Muscle layer of colon (tissue), 2 donors: ENCODE measurements at regions not wholly inside any gene's neighbourhood (a gene's known extent, or its start where the extent isn't known, plus 50 kb on each side); places are given as distances from the start of the nearest gene placed in this dataset.

Source experiments
- H3K27ac ChIP-seq: one replicate; pipeline ENCODE4 v1.7.0; 2013; ENCODE audit warnings: low read depth, mild to moderate bottlenecking, low read length, moderate library complexity
- H3K27me3 ChIP-seq, 2 donors: one replicate each; pipeline ENCODE4 v1.7.0; 2013; ENCODE audit warnings: low read length in 2 of 2, mild to moderate bottlenecking in 2 of 2; ENCODE audit not compliant: insufficient read depth in 2 of 2, control insufficient read depth in 1 of 2
- H3K36me3 ChIP-seq: one replicate; pipeline ENCODE4 v1.7.0; 2013; ENCODE audit warnings: mild to moderate bottlenecking, low read length; ENCODE audit not compliant: insufficient read depth
- H3K4me1 ChIP-seq: one replicate; pipeline ENCODE4 v1.7.0; 2013; ENCODE audit warnings: mild to moderate bottlenecking, low read length; ENCODE audit not compliant: insufficient read depth
- H3K4me3 ChIP-seq, 2 donors: one replicate each; pipeline ENCODE4 v1.7.0; 2013; ENCODE audit warnings: low read length in 2 of 2, low read depth in 1 of 2, mild to moderate bottlenecking in 1 of 2, moderate library complexity in 1 of 2
- H3K9ac ChIP-seq: one replicate; pipeline ENCODE4 v1.7.0; 2013; ENCODE audit warnings: low read length
- H3K9me3 ChIP-seq: one replicate; pipeline ENCODE4 v1.7.0; 2013; ENCODE audit warnings: mild to moderate bottlenecking, low read length
- donor health status: abdominal sarcoma.
- donor health status: Adenocarcinoma of cecum.

GRCh38 chr18:78905334-78905733 lies 74.3 kb upstream of the SALL3 start:
- H3K9me3 ChIP-seq, result no peaks in the 10 kb centered on the region
- no peak overlapping the region for H3K27ac ChIP-seq
- no peak overlapping the region for H3K4me3 ChIP-seq
- H3K27me3 ChIP-seq, result no peaks in the 10 kb centered on the region
- no peak overlapping the region for H3K9ac ChIP-seq
- H3K36me3 ChIP-seq, result no peaks in the 10 kb centered on the region
- H3K4me1 ChIP-seq, result no peaks in the 10 kb centered on the region

GRCh38 chr18:78906066-78906465 lies 73.6 kb upstream of the SALL3 start:
- no peaks in the 10 kb centered on the region for H3K27me3 ChIP-seq
- H3K4me1 ChIP-seq, result no peaks in the 10 kb centered on the region
- no peak overlapping the region for H3K4me3 ChIP-seq
- no peak overlapping the region for H3K27ac ChIP-seq
- H3K36me3 ChIP-seq, result no peaks in the 10 kb centered on the region
- H3K9ac ChIP-seq, result no peak overlapping the region
- H3K9me3 ChIP-seq, result no peaks in the 10 kb centered on the region

GRCh38 chr18:78908462-78909260 lies 71.0 kb upstream of the SALL3 start:
- H3K27ac ChIP-seq, result no peak overlapping the region
- no peak overlapping the region for H3K9ac ChIP-seq
- H3K27me3 ChIP-seq, result no peaks in the 10 kb centered on the region
- no peaks in the 10 kb centered on the region for H3K4me1 ChIP-seq
- no peak overlapping the region for H3K4me3 ChIP-seq
- H3K9me3 ChIP-seq, result no peaks in the 10 kb centered on the region
- H3K36me3 ChIP-seq, result no peaks in the 10 kb centered on the region

- Histone ChIP-seq H3K4me1 (no peaks in the 10 kb centered on the region), H3K27me3 (no peaks in the 10 kb centered on the region), H3K27ac (no peak overlapping the region)
Observed at GRCh38 chr18:78911751-78912283, 67.8 kb upstream of the SALL3 start.

GRCh38 chr18:78912336-78912735 lies 67.3 kb upstream of the SALL3 start:
- no peak overlapping the region for H3K9ac ChIP-seq
- H3K9me3 ChIP-seq, result no peaks in the 10 kb centered on the region
- H3K4me3 ChIP-seq, result no peak overlapping the region
- H3K27me3 ChIP-seq, result no peaks in the 10 kb centered on the region
- H3K4me1 ChIP-seq, result no peaks in the 10 kb centered on the region
- H3K27ac ChIP-seq, result no peak overlapping the region
- H3K36me3 ChIP-seq, result no peaks in the 10 kb centered on the region

More at GRCh38 chr18:78911751-78912283, 67.8 kb upstream of the SALL3 start:
- no peak overlapping the region for H3K9ac ChIP-seq
- no peak overlapping the region for H3K4me3 ChIP-seq
- no peaks in the 10 kb centered on the region for H3K9me3 ChIP-seq
- no peaks in the 10 kb centered on the region for H3K36me3 ChIP-seq

GRCh38 chr18:78912844-78913243 lies 66.8 kb upstream of the SALL3 start:
- Histone ChIP-seq H3K27ac (no peak overlapping the region), H3K27me3 (no peaks in the 10 kb centered on the region), H3K9ac (no peak overlapping the region), H3K36me3 (no peaks in the 10 kb centered on the region), H3K4me3 (no peak overlapping the region), H3K4me1 (no peaks in the 10 kb centered on the region), H3K9me3 (no peaks in the 10 kb centered on the region)

GRCh38 chr18:78913395-78913794 lies 66.2 kb upstream of the SALL3 start:
- no peaks in the 10 kb centered on the region for H3K27me3 ChIP-seq
- no peaks in the 10 kb centered on the region for H3K9me3 ChIP-seq
- H3K4me3 ChIP-seq, result no peak overlapping the region
- H3K36me3 ChIP-seq, result no peaks in the 10 kb centered on the region
- no peak overlapping the region for H3K9ac ChIP-seq
- H3K27ac ChIP-seq, result no peak overlapping the region
- H3K4me1 ChIP-seq, result no peaks in the 10 kb centered on the region

- Histone ChIP-seq H3K36me3 (no peaks in the 10 kb centered on the region), H3K27me3 (no peaks in the 10 kb centered on the region), H3K9ac (no peak overlapping the region), H3K27ac (no peak overlapping the region), H3K4me3 (no peak overlapping the region), H3K9me3 (no peaks in the 10 kb centered on the region), H3K4me1 (no peaks in the 10 kb centered on the region)
Observed at GRCh38 chr18:78913830-78914231, 65.8 kb upstream of the SALL3 start.

GRCh38 chr18:78914249-78914935 lies 65.2 kb upstream of the SALL3 start:
- Histone ChIP-seq H3K27me3 (no peaks in the 10 kb centered on the region), H3K9me3 (no peaks in the 10 kb centered on the region), H3K4me3 (no peak overlapping the region), H3K36me3 (no peaks in the 10 kb centered on the region), H3K27ac (no peak overlapping the region), H3K9ac (no peak overlapping the region), H3K4me1 (no peaks in the 10 kb centered on the region)

GRCh38 chr18:78915446-78916008 lies 64.1 kb upstream of the SALL3 start:
- no peaks in the 10 kb centered on the region for H3K9me3 ChIP-seq
- no peaks in the 10 kb centered on the region for H3K4me1 ChIP-seq
- H3K27ac ChIP-seq, result no peak overlapping the region
- no peaks in the 10 kb centered on the region for H3K27me3 ChIP-seq
- no peak overlapping the region for H3K9ac ChIP-seq
- H3K36me3 ChIP-seq, result no peaks in the 10 kb centered on the region
- H3K4me3 ChIP-seq, result no peak overlapping the region

- H3K9ac ChIP-seq, result no peak overlapping the region
- no peaks in the 10 kb centered on the region for H3K4me1 ChIP-seq
- no peaks in the 10 kb centered on the region for H3K27me3 ChIP-seq
- no peaks in the 10 kb centered on the region for H3K9me3 ChIP-seq
- no peak overlapping the region for H3K27ac ChIP-seq
- no peaks in the 10 kb centered on the region for H3K36me3 ChIP-seq
- no peak overlapping the region for H3K4me3 ChIP-seq
Observed at GRCh38 chr18:78918707-78919106, 60.9 kb upstream of the SALL3 start.
